ENCODE measurements at regions not wholly inside any gene's neighbourhood (a gene's known extent, or its start where the extent isn't known, plus 50 kb on each side); places are given as distances from the start of the nearest gene placed in this dataset.

GRCh38 chr4:187042251-187042650 is 318.6 kb upstream of the FAT1 start:
- no peaks in the 10 kb centered on the region for H3K4me1 ChIP-seq
- H2AFZ ChIP-seq (replicated peaks): no peak overlapping the region
- DNase-seq (ENCODE audit: low spot score): no peak
- no peaks in the 10 kb centered on the region for H3K79me2 ChIP-seq (ENCODE audit: low read depth)
- H3K27ac Mint-ChIP-seq: no peak overlapping the region
- no peaks in the 10 kb centered on the region for H3F3A ChIP-seq (ENCODE audit: low read depth)
- no peaks in the 10 kb centered on the region for H3K27me3 ChIP-seq
- H4K20me1 ChIP-seq (ENCODE audit: low read depth): no peaks in the 10 kb centered on the region
- H3K27ac ChIP-seq: no peak overlapping the region
- no peaks in the 10 kb centered on the region for H3K36me3 Mint-ChIP-seq
- H3K4me3 ChIP-seq: no peak overlapping the region
- TF ChIP-seq EZH2 (IDR thresholded peaks at IDR 0.05) (no peak), CTCF (IDR thresholded peaks at IDR 0.05) (no peak), EZH2phosphoT487 (IDR thresholded peaks at IDR 0.05) (no peak)
- H3K9me3 Mint-ChIP-seq: peaks cover 3% of the 10 kb centered on the region
- no peaks in the 10 kb centered on the region for H3K9me3 ChIP-seq (ENCODE audit: low read depth)
- H3K4me2 ChIP-seq: no peak overlapping the region
- H3K27me3 Mint-ChIP-seq (ENCODE audit: insufficient read depth, low read depth): no peaks in the 10 kb centered on the region
- no peaks in the 10 kb centered on the region for H3K36me3 ChIP-seq
- H3K9ac ChIP-seq: no peak overlapping the region
- H3K4me1 Mint-ChIP-seq: no peaks in the 10 kb centered on the region
- no peak overlapping the region for H3K4me3 Mint-ChIP-seq

GRCh38 chr4:187046471-187046870 is 322.8 kb upstream of the FAT1 start:
- Histone ChIP-seq H3K4me2 (no peak overlapping the region), H3K4me1 (no peaks in the 10 kb centered on the region), H3K27ac (no peak overlapping the region), H3F3A (ENCODE audit: low read depth) (no peaks in the 10 kb centered on the region), H3K79me2 (ENCODE audit: low read depth) (no peaks in the 10 kb centered on the region), H3K27me3 (no peaks in the 10 kb centered on the region), H4K20me1 (ENCODE audit: low read depth) (no peaks in the 10 kb centered on the region), H3K9ac (no peak overlapping the region), H2AFZ (replicated peaks) (no peak overlapping the region), H3K4me3 (no peak overlapping the region), H3K9me3 (ENCODE audit: low read depth) (no peaks in the 10 kb centered on the region), H3K36me3 (no peaks in the 10 kb centered on the region)
- Mint-ChIP-seq H3K27ac (no peak overlapping the region), H3K27me3 (ENCODE audit: insufficient read depth, low read depth) (no peaks in the 10 kb centered on the region), H3K36me3 (no peaks in the 10 kb centered on the region), H3K4me1 (no peaks in the 10 kb centered on the region), H3K9me3 (peaks cover 12% of the 10 kb centered on the region), H3K4me3 (no peak overlapping the region)
- no peak for DNase-seq (ENCODE audit: low spot score)
- no peak for TF ChIP-seq EZH2 (IDR thresholded peaks at IDR 0.05)
- TF ChIP-seq EZH2phosphoT487 (IDR thresholded peaks at IDR 0.05): no peak
- TF ChIP-seq CTCF (IDR thresholded peaks at IDR 0.05): no peak

- peaks cover 3% of the 10 kb centered on the region for H3K9me3 Mint-ChIP-seq
- no peaks in the 10 kb centered on the region for H3K9me3 ChIP-seq (ENCODE audit: low read depth)
- no peak overlapping the region for H3K4me3 Mint-ChIP-seq
- H2AFZ ChIP-seq (replicated peaks): no peak overlapping the region
- no peaks in the 10 kb centered on the region for H3K27me3 ChIP-seq
- H4K20me1 ChIP-seq (ENCODE audit: low read depth): no peaks in the 10 kb centered on the region
- no peak overlapping the region for H3K27ac Mint-ChIP-seq
- no peak overlapping the region for H3K9ac ChIP-seq
- no peaks in the 10 kb centered on the region for H3K36me3 ChIP-seq
- H3K4me3 ChIP-seq: no peak overlapping the region
- TF ChIP-seq EZH2 (IDR thresholded peaks at IDR 0.05) (no peak), EZH2phosphoT487 (IDR thresholded peaks at IDR 0.05) (no peak), CTCF (IDR thresholded peaks at IDR 0.05) (no peak)
- no peak overlapping the region for H3K4me2 ChIP-seq
- DNase-seq (ENCODE audit: low spot score): no peak
- H3K27ac ChIP-seq: no peak overlapping the region
- H3K79me2 ChIP-seq (ENCODE audit: low read depth): no peaks in the 10 kb centered on the region
- H3K4me1 ChIP-seq: no peaks in the 10 kb centered on the region
- no peaks in the 10 kb centered on the region for H3K36me3 Mint-ChIP-seq
- H3K27me3 Mint-ChIP-seq (ENCODE audit: insufficient read depth, low read depth): peaks cover 5% of the 10 kb centered on the region
- H3K4me1 Mint-ChIP-seq: no peaks in the 10 kb centered on the region
- no peaks in the 10 kb centered on the region for H3F3A ChIP-seq (ENCODE audit: low read depth)
Observed at GRCh38 chr4:187059021-187059420, 335.4 kb upstream of the FAT1 start.

- Histone ChIP-seq H3K27me3 (no peaks in the 10 kb centered on the region), H3K9ac (no peak overlapping the region), H3K36me3 (no peaks in the 10 kb centered on the region), H3K4me1 (no peaks in the 10 kb centered on the region), H3K9me3 (ENCODE audit: low read depth) (no peaks in the 10 kb centered on the region), H2AFZ (replicated peaks) (peak overlapping the region; percentile 65), H3F3A (ENCODE audit: low read depth) (no peaks in the 10 kb centered on the region), H3K4me2 (no peak overlapping the region), H3K4me3 (no peak overlapping the region), H4K20me1 (ENCODE audit: low read depth) (no peaks in the 10 kb centered on the region), H3K79me2 (ENCODE audit: low read depth) (no peaks in the 10 kb centered on the region), H3K27ac (no peak overlapping the region)
- no peak for TF ChIP-seq CTCF (IDR thresholded peaks at IDR 0.05)
- TF ChIP-seq EZH2phosphoT487 (IDR thresholded peaks at IDR 0.05): no peak
- no peak for TF ChIP-seq EZH2 (IDR thresholded peaks at IDR 0.05)
- H3K27ac Mint-ChIP-seq: no peak overlapping the region
- no peaks in the 10 kb centered on the region for H3K4me1 Mint-ChIP-seq
- no peaks in the 10 kb centered on the region for H3K36me3 Mint-ChIP-seq
- H3K4me3 Mint-ChIP-seq: no peak overlapping the region
- H3K27me3 Mint-ChIP-seq (ENCODE audit: insufficient read depth, low read depth): peaks cover 7% of the 10 kb centered on the region
- peaks cover 3% of the 10 kb centered on the region for H3K9me3 Mint-ChIP-seq
- DNase-seq (ENCODE audit: low spot score): no peak
Observed at GRCh38 chr4:187059895-187060294, 336.2 kb upstream of the FAT1 start.

Measured in neural progenitor cell (in vitro differentiated cells).